Heart left ventricle (tissue), 13 donors: ENCODE measurements at regions not wholly inside any gene's neighbourhood (a gene's known extent, or its start where the extent isn't known, plus 50 kb on each side); places are given as distances from the start of the nearest gene placed in this dataset.

Source experiments
- CTCF ChIP-seq, 12 donors: fragments of 200-600 bp; sonication (generic) in 4 of 12; IDR thresholded peaks; one replicate each; pipeline versions ENCODE4 v1.5.0 to v1.8.0; 2018 to 2022; ENCODE audit warnings: antibody characterized with exemption in 12 of 12, mild to moderate bottlenecking in 5 of 12
- POLR2A ChIP-seq, 2 donors: fragments of 450-650 bp; IDR thresholded peaks; one replicate each; pipeline ENCODE4 v1.6.1; 2017; ENCODE audit warnings: antibody characterized with exemption in 2 of 2, mild to moderate bottlenecking in 2 of 2, moderate library complexity in 2 of 2
- donor health status: ischemic (EF 13 %, LVEDD 7.1; RV severe dilation, severe dysfunction).
- donor health status: DM: no; HTN: yes; CAD: no.
- donor health status: DM: no; HTN: no; CAD: no.
- donor health status: ischemic (EF 25% LVEDD 6.9; RV normal size, moderate dysfunction).
- donor health status: ischemic (EF 25% LVEDD 5.7; RV mildly dilated, moderate dysfunction).
- donor health status: ischemic (EF 35%, LVEDD 5.7; RV mildly dilated, moderate dysfunction).
- donor health status: nonischemic (EF 11% LVEDD 7.7; RV severe dilation, severe dysfunction).
- donor health status: DM: yes; HTN: yes; CAD: no.
- donor health status: PGD.
- donor health status: ischemic (EF 29% LVEDD 5.4; RV normal size, mild dysfunction).
- donor health status: nonischemic (EF 23%, LVEDD 6.1; RV moderate dilation, normal function).

- TF ChIP-seq CTCF (IDR thresholded peaks at IDR 0.05) (no peak), POLR2A (IDR thresholded peaks at IDR 0.05) (no peak)
Observed at GRCh38 chr18:2086439-2086838, 484.9 kb downstream of the METTL4 start.
